Smooth muscle cell (in vitro differentiated cells): ENCODE measurements at regions not wholly inside any gene's neighbourhood (a gene's known extent, or its start where the extent isn't known, plus 50 kb on each side); places are given as distances from the start of the nearest gene placed in this dataset.

Experiments used
- DNase-seq: peaks from one replicate; lab custom pipeline; 2025; ENCODE audit not compliant: unreplicated experiment; lab: John Stamatoyannopoulos, UW
- H2AFZ ChIP-seq: fragments of 200-600 bp; sonication (generic); 2 replicates; pipeline ENCODE4 v1.6.0; 2016; ENCODE audit warnings: antibody characterized with exemption, low read depth, mild to moderate bottlenecking
- H3F3A ChIP-seq: fragments of 200-600 bp; sonication (generic); 2 replicates; pipeline ENCODE4 v1.6.0; 2017; ENCODE audit warnings: antibody characterized with exemption, low read depth
- H3K27ac ChIP-seq: fragments of 200-600 bp; sonication (generic); 2 replicates; pipeline ENCODE4 v1.5.1; 2016; ENCODE audit warnings: low read depth, mild to moderate bottlenecking
- H3K27me3 ChIP-seq: fragments of 200-600 bp; sonication (generic); 2 replicates; pipeline ENCODE4 v1.6.1; 2016; ENCODE audit warnings: low read depth, mild to moderate bottlenecking
- H3K36me3 ChIP-seq: fragments of 200-600 bp; sonication (generic); 2 replicates; pipeline ENCODE4 v1.5.1; 2016; ENCODE audit warnings: low read depth
- H3K4me1 ChIP-seq: fragments of 200-600 bp; sonication (generic); 2 replicates; pipeline ENCODE4 v1.5.1; 2016; ENCODE audit warnings: low read depth
- H3K4me2 ChIP-seq: fragments of 200-600 bp; sonication (generic); 2 replicates; pipeline ENCODE4 v1.6.0; 2016; ENCODE audit warnings: mild to moderate bottlenecking
- H3K4me3 ChIP-seq: fragments of 200-600 bp; sonication (generic); 2 replicates; pipeline ENCODE4 v1.5.1; 2016; ENCODE audit warnings: mild to moderate bottlenecking
- H3K79me2 ChIP-seq: fragments of 200-600 bp; sonication (generic); 2 replicates; pipeline ENCODE4 v1.6.0; 2016; ENCODE audit warnings: low read depth, mild to moderate bottlenecking
- H3K9ac ChIP-seq: fragments of 200-600 bp; sonication (generic); 2 replicates; pipeline ENCODE4 v1.6.0; 2016; ENCODE audit warnings: low read depth
- H3K9me3 ChIP-seq: fragments of 200-600 bp; sonication (generic); replicated peaks from 2 replicates; pipeline ENCODE4 v1.5.1; 2016; ENCODE audit warnings: low read depth
- H4K20me1 ChIP-seq: fragments of 200-600 bp; sonication (generic); 2 replicates; pipeline ENCODE4 v1.6.0; 2016; ENCODE audit warnings: low read depth
- CTCF ChIP-seq: fragments of 200-600 bp; sonication (generic); IDR thresholded peaks from 2 replicates; pipeline ENCODE4 v1.5.1; 2017; ENCODE audit warnings: borderline replicate concordance, mild to moderate bottlenecking, antibody characterized with exemption; ENCODE audit not compliant: insufficient read depth, poor library complexity, severe bottlenecking
- WGBS: methylation state at CpG from one replicate; pipeline ENCODE4 v1.1.7; 2016; ENCODE audit warnings: low lambda C conversion rate; 5-methylcytosine and 5-hydroxymethylcytosine counted together

GRCh38 chr13:34006011-34006410, 188.1 kb downstream of the RFC3 start:
- 65% methylated on average over 2 of the region's 2 CpGs for WGBS
- H2AFZ ChIP-seq, result no peak overlapping the region
- H4K20me1 ChIP-seq, result no peaks in the 10 kb centered on the region
- H3K4me3 ChIP-seq, result no peak overlapping the region
- no peak for TF ChIP-seq CTCF
- H3F3A ChIP-seq, result no peaks in the 10 kb centered on the region
- H3K4me1 ChIP-seq, result no peaks in the 10 kb centered on the region
- no peak for DNase-seq
- H3K27ac ChIP-seq, result no peak overlapping the region
- H3K9ac ChIP-seq, result no peak overlapping the region
- H3K4me2 ChIP-seq, result no peak overlapping the region
- H3K9me3 ChIP-seq, result no peaks in the 10 kb centered on the region
- H3K79me2 ChIP-seq, result no peaks in the 10 kb centered on the region
- no peaks in the 10 kb centered on the region for H3K27me3 ChIP-seq
- no peaks in the 10 kb centered on the region for H3K36me3 ChIP-seq

- H3F3A ChIP-seq, result no peaks in the 10 kb centered on the region
- no peaks in the 10 kb centered on the region for H4K20me1 ChIP-seq
- H3K9me3 ChIP-seq, result no peaks in the 10 kb centered on the region
- H3K27me3 ChIP-seq, result no peaks in the 10 kb centered on the region
- TF ChIP-seq CTCF, result no peak
- no peaks in the 10 kb centered on the region for H3K79me2 ChIP-seq
- no peaks in the 10 kb centered on the region for H3K4me1 ChIP-seq
- H3K27ac ChIP-seq, result no peak overlapping the region
- H3K9ac ChIP-seq, result no peak overlapping the region
- H3K4me3 ChIP-seq, result no peak overlapping the region
- 69% methylated on average over 11 of the region's 11 CpGs for WGBS
- no peak overlapping the region for H3K4me2 ChIP-seq
- no peaks in the 10 kb centered on the region for H3K36me3 ChIP-seq
- H2AFZ ChIP-seq, result no peak overlapping the region
- DNase-seq, result no peak
Observed at GRCh38 chr13:34011552-34012085, 193.7 kb downstream of the RFC3 start.

- no peak overlapping the region for H3K4me2 ChIP-seq
- no peaks in the 10 kb centered on the region for H4K20me1 ChIP-seq
- DNase-seq, result no peak
- no peaks in the 10 kb centered on the region for H3K36me3 ChIP-seq
- no peaks in the 10 kb centered on the region for H3K27me3 ChIP-seq
- H3F3A ChIP-seq, result no peaks in the 10 kb centered on the region
- H3K27ac ChIP-seq, result no peak overlapping the region
- H3K4me1 ChIP-seq, result no peaks in the 10 kb centered on the region
- no peak for TF ChIP-seq CTCF
- no peak overlapping the region for H3K9ac ChIP-seq
- H3K9me3 ChIP-seq, result no peaks in the 10 kb centered on the region
- H3K79me2 ChIP-seq, result no peaks in the 10 kb centered on the region
- no peak overlapping the region for H2AFZ ChIP-seq
- WGBS, result 87% methylated on average over 2 of the region's 2 CpGs
- no peak overlapping the region for H3K4me3 ChIP-seq
Observed at GRCh38 chr13:34012382-34012781, 194.4 kb downstream of the RFC3 start.

GRCh38 chr13:34013061-34013460, 195.1 kb downstream of the RFC3 start:
- Histone ChIP-seq H3K9me3 (no peaks in the 10 kb centered on the region), H3K4me3 (no peak overlapping the region), H3F3A (no peaks in the 10 kb centered on the region), H2AFZ (no peak overlapping the region), H3K4me1 (no peaks in the 10 kb centered on the region), H3K79me2 (no peaks in the 10 kb centered on the region), H3K4me2 (no peak overlapping the region), H3K27ac (no peak overlapping the region), H3K36me3 (no peaks in the 10 kb centered on the region), H3K9ac (no peak overlapping the region), H4K20me1 (no peaks in the 10 kb centered on the region), H3K27me3 (no peaks in the 10 kb centered on the region)
- DNase-seq, result no peak
- TF ChIP-seq CTCF, result no peak
- WGBS, result 97% methylated on average over 6 of the region's 6 CpGs
